Small intestine (tissue), 7 donors: ENCODE measurements at regions not wholly inside any gene's neighbourhood (a gene's known extent, or its start where the extent isn't known, plus 50 kb on each side); places are given as distances from the start of the nearest gene placed in this dataset.

ENCODE experiments used
- DNase-seq, 2 donors: peaks; one replicate each; pipeline versions ENCODE4 v3.0.0 to v3.0.0-alpha.2; 2013
- FAIRE-seq: peaks from 2 replicates; lab custom pipeline; 2012; peaks lifted over from hg19 to GRCh38; lab: Jason Lieb, UNC
- H3K27ac ChIP-seq, 3 donors: one replicate each; pipeline ENCODE4 v1.5.1; 2013; ENCODE audit warnings: low read length in 2 of 3, mild to moderate bottlenecking in 2 of 3, control low read depth in 1 of 3, inconsistent platforms in 1 of 3, low read depth in 1 of 3, moderate library complexity in 1 of 3
- H3K27me3 ChIP-seq, 3 donors: one replicate each; pipeline ENCODE4 v1.6.1; 2013; ENCODE audit warnings: low read length in 3 of 3, inconsistent platforms in 1 of 3; ENCODE audit not compliant: control insufficient read depth in 3 of 3, insufficient read depth in 3 of 3
- H3K36me3 ChIP-seq, 3 donors: one replicate each; pipeline ENCODE4 v1.6.1; 2013; ENCODE audit warnings: low read length in 3 of 3, inconsistent platforms in 1 of 3, low read depth in 1 of 3, mild to moderate bottlenecking in 1 of 3, moderate library complexity in 1 of 3; ENCODE audit not compliant: control insufficient read depth in 3 of 3, insufficient read depth in 2 of 3
- H3K4me1 ChIP-seq, 3 donors: one replicate each; pipeline ENCODE4 v1.6.1; 2013; ENCODE audit warnings: low read length in 2 of 3, inconsistent platforms in 1 of 3, low read depth in 1 of 3, mild to moderate bottlenecking in 1 of 3, moderate library complexity in 1 of 3; ENCODE audit not compliant: control insufficient read depth in 3 of 3, insufficient read depth in 2 of 3
- H3K4me3 ChIP-seq, 3 donors: one replicate each; pipeline ENCODE4 v1.5.1; 2013; ENCODE audit warnings: low read length in 3 of 3, control low read depth in 1 of 3, inconsistent platforms in 1 of 3, low read depth in 1 of 3, mild to moderate bottlenecking in 1 of 3, moderate library complexity in 1 of 3
- H3K9me3 ChIP-seq, 2 donors: one replicate each; pipeline ENCODE4 v1.6.1; 2013; ENCODE audit warnings: low read depth in 1 of 2, low read length in 1 of 2; ENCODE audit not compliant: control insufficient read depth in 2 of 2, insufficient read depth in 1 of 2
- WGBS, 3 donors: extraction: QIAGEN DNeasy Blood & Tissue Kit; methylation state at CpG; one replicate each; pipeline ENCODE4 v1.1.7; 2013; 5-methylcytosine and 5-hydroxymethylcytosine counted together
- donor health status: healthy with polysubstance abuse.
- donor health status: control.
- donor health status: control.
- donor health status: Bipolar disorder and iron deficiency.
- donor health status: healthy.

DNA sequence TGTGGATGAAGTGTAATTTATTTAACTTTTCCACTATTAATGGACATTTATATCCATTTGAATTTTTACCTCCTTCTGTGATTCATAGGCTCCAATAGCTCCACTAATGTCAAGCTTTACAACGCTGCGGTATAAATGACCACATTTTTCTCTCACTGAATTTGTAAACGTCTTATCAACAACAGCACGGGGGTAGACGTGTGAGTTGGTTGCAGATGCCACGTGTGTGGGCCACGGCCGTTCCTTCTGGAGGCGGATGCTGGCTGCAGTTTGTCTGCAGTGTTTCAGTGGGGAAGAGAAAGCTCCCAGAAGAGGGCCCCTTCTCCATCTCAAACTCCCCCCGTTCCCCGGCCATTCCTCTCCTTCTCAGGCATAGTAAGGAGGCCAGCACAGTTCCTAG is 68.2 kb upstream of the XYLT1 start:
- Histone ChIP-seq H3K4me1 (no peaks in the 10 kb centered on the region), H3K27me3 (no peaks in the 10 kb centered on the region), H3K36me3 (no peaks in the 10 kb centered on the region), H3K4me3 (no peak overlapping the region), H3K27ac (no peak overlapping the region), H3K9me3 (no peaks in the 10 kb centered on the region)
- FAIRE-seq (no peak), DNase-seq (no peak)
- WGBS, 3 donors: 69 to 84% (median 77%) methylated on average over 11 of the region's 11 CpGs

DNA sequence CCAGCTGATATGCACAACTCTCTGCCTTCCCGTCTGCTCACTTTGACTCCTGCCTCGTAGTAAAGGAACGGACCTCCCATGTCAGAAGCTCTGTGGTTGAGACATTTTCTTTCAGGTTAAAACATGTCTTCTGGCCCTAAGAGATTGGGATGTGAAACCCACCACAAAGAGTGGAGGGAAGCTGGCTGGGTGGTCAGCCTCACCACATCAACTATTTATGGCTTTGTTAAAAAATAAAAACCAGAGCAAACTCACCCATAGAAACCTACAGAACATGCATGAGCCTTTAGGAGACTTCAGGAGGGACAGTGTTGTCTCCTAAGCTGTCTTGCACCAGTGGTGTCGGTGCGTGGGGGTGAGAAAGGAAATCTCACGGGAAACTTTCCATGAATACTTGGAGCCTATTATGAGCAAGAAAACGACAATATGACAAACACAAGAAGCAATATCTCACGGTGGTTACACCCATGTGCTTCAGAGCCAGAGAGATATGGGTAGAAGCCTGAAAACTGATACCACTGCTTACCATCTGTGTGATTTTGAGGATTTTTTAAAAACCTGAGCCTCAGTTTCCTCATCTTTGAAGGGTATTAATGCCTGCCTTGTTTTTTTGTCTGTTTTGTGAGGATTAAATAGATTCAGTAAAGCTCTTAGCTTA is 61.7 kb upstream of the XYLT1 start:
- 70 to 81% (median 77%) methylated on average over 8 of the region's 8 CpGs for WGBS, 3 donors

DNA sequence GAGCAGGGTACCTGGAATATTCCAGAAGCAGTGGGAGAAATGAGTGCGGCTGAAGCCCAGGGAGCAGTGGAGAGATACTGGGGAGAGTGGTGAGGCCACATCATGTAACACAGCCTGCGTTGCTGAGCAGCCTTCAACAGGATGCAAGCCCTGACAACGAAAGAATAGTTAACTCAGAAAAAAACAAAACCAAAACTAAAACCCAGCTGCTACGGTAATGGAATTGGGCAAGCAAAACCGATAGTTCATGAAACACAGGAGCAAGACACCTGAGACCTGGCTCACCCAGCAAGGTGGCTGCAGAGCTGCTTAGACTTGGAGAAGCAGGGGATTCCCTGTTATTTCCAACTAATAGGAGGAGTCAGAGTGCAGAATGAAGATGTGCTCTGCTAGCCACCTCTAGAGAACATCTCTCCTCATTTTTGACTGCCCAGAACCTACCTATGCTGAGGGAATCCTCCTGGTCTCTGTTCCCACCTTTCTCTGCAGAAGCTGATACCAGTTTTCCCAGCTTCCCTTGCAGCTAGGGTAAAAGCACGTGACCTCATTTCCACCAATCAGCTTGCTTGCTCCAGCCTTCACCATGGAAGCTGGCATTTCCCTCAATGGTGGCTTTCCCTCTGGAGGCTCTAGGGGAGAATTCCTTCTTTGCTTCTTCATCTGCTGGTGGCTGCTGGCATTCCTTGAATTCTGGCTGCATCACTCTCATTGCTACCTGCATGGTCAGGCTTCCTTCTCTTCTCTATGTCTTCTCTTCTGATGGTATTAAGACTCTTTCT is 59.4 kb upstream of the XYLT1 start:
- peaks cover 0 to 4% of the 10 kb centered on the region in 2 donors for H3K9me3 ChIP-seq
- no peaks in the 10 kb centered on the region for H3K27me3 ChIP-seq
- peak overlapping the region in 1 of 3 donors; percentile 12 for H3K4me3 ChIP-seq
- WGBS, 3 donors: 28 to 46% (median 32%) methylated on average over 6 of the region's 6 CpGs
- DNase-seq (peak in 1 of 2 donors; percentile 43), FAIRE-seq (no peak)
- H3K36me3 ChIP-seq: no peaks in the 10 kb centered on the region
- H3K4me1 ChIP-seq: peaks cover 0 to 2% (median 0%) of the 10 kb centered on the region in 3 donors
- H3K27ac ChIP-seq: peak overlapping the region in 2 of 3 donors; percentile 5 to 67

More for the DNA sequence above, 61.7 kb upstream of the XYLT1 start:
- H3K4me3 ChIP-seq: no peak overlapping the region
- peaks cover 0 to 4% of the 10 kb centered on the region in 2 donors for H3K9me3 ChIP-seq
- no peak for DNase-seq
- peaks cover 0 to 2% (median 0%) of the 10 kb centered on the region in 3 donors for H3K4me1 ChIP-seq
- no peaks in the 10 kb centered on the region for H3K36me3 ChIP-seq
- no peaks in the 10 kb centered on the region for H3K27me3 ChIP-seq
- FAIRE-seq: no peak
- H3K27ac ChIP-seq: no peak overlapping the region

GRCh38 chr16:17526956-17527937 is 56.5 kb upstream of the XYLT1 start:
- peaks cover 0 to 4% of the 10 kb centered on the region in 2 donors for H3K9me3 ChIP-seq
- no peak for FAIRE-seq
- H3K4me1 ChIP-seq: peaks cover 0 to 2% (median 0%) of the 10 kb centered on the region in 3 donors
- 85 to 91% (median 90%) methylated on average over 4 of the region's 4 CpGs for WGBS, 3 donors
- H3K27me3 ChIP-seq: no peaks in the 10 kb centered on the region
- no peaks in the 10 kb centered on the region for H3K36me3 ChIP-seq
- no peak for DNase-seq
- no peak overlapping the region for H3K27ac ChIP-seq
- H3K4me3 ChIP-seq: no peak overlapping the region

GRCh38 chr16:17524656-17525055 is 53.9 kb upstream of the XYLT1 start:
- Histone ChIP-seq H3K36me3 (no peaks in the 10 kb centered on the region), H3K4me1 (no peaks in the 10 kb centered on the region)
- FAIRE-seq: no peak

GRCh38 chr16:17520561-17520960 is 49.8 kb upstream of the XYLT1 start:
- FAIRE-seq: no peak
- no peak overlapping the region for H3K4me3 ChIP-seq
- DNase-seq: no peak
- H3K27ac ChIP-seq: no peak overlapping the region
- no peaks in the 10 kb centered on the region for H3K4me1 ChIP-seq
- H3K27me3 ChIP-seq: no peaks in the 10 kb centered on the region
- no peaks in the 10 kb centered on the region for H3K9me3 ChIP-seq
- H3K36me3 ChIP-seq: no peaks in the 10 kb centered on the region
- WGBS, 3 donors: 57 to 75% (median 74%) methylated on average over 3 of the region's 3 CpGs

More at GRCh38 chr16:17524656-17525055, 53.9 kb upstream of the XYLT1 start:
- no peaks in the 10 kb centered on the region for H3K9me3 ChIP-seq
- 56 to 76% (median 72%) methylated on average over 7 of the region's 7 CpGs for WGBS, 3 donors
- no peak overlapping the region for H3K4me3 ChIP-seq
- H3K27ac ChIP-seq: no peak overlapping the region
- H3K27me3 ChIP-seq: no peaks in the 10 kb centered on the region
- no peak for DNase-seq
